NB4 (cell line): ENCODE measurements at regions not wholly inside any gene's neighbourhood (a gene's known extent, or its start where the extent isn't known, plus 50 kb on each side); places are given as distances from the start of the nearest gene placed in this dataset.

ENCODE experiments used
- DNase-seq: peaks from one replicate; pipeline ENCODE4 v3.0.0; 2010; ENCODE audit warnings: low read depth
- H3K4me3 ChIP-seq: one replicate; pipeline ENCODE4 v1.5.1; 2011; ENCODE audit warnings: mild to moderate bottlenecking, low read depth, low read length, moderate library complexity
- CTCF ChIP-seq: IDR thresholded peaks from one replicate; pipeline ENCODE4 v1.5.1; 2012; ENCODE audit warnings: low read depth, low read length
- MAX ChIP-seq: IDR thresholded peaks from 2 replicates; pipeline ENCODE4 v1.6.1; 2011; ENCODE audit warnings: low read depth, low read length
- MYC ChIP-seq: IDR thresholded peaks from 2 replicates; pipeline ENCODE4 v1.6.1; 2011; ENCODE audit warnings: low read depth, low read length
- POLR2A ChIP-seq: IDR thresholded peaks from 2 replicates; pipeline ENCODE4 v1.6.1; 2011; ENCODE audit warnings: mild to moderate bottlenecking; ENCODE audit not compliant: insufficient read length; ENCODE audit errors: extremely low read depth

GRCh38 chr12:72110937-72111650, 161.1 kb upstream of the TRHDE start:
- TF ChIP-seq POLR2A, result no peak
- no peak overlapping the region for H3K4me3 ChIP-seq
- no peak for DNase-seq

DNA sequence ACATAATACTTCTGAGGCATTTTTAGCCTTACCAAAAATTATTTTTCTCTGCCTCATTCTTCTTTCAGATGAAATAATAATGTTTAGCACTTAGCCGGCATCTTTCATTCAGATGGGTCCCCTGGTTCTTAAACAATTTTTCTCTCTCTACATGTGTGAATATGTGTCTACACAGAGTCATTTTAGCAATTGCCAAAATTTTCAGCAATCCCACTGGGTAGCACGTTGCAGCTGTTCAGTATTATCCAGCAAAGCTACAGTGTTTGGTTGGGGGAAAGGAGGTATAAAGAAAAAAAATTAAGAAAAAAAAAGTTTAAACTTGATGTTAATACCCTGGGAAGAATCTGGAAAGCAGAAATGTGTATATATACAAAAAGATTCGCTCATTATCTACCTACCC, 160.5 kb upstream of the TRHDE start:
- DNase-seq, result no peak
- H3K4me3 ChIP-seq, result no peak overlapping the region
- TF ChIP-seq MAX (no peak), CTCF (no peak), MYC (no peak), POLR2A (no peak)

- TF ChIP-seq CTCF, result no peak
- TF ChIP-seq MAX, result no peak
- TF ChIP-seq MYC, result no peak
- TF ChIP-seq POLR2A, result no peak
- DNase-seq, result peak; percentile 9
- H3K4me3 ChIP-seq, result no peak overlapping the region
These were observed 138.6 kb upstream of the TRHDE start for GRCh38 chr12:72133497-72134055.

DNA sequence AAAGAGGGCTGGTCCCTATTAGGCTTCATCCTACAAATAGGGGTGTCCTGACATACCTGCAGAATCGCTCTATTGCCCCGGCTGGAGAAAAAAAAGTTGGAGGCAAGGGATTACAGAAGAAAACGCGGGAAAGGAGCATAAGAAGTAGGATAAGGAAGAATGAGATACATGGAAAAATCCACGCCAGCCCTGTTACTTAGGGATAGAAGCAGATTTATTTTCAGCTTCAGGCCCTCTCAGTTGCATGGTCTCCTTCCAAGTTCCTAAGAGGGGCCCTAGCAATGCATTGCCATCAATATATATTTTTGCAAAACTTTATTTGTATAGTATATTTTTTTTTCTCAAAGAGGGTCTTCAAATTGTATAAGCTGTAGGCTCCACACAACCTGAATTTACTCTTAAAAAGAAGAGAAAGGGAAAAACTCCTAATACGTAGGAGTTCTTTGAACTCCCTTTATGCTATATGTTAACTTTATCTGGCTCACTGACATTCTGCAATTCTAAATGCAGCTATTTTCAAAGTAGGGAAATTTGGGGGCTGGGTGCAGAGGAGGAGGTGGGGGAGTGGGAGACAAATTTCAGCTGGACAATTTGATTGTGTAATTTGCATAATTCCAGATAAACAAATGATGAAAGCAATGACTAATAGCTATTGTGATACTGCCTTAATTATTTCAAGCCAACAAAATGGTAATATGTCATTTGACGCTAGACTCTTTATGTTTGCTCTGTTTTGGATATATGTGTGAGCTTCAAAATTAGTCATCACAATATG, 137.7 kb upstream of the TRHDE start:
- no peak overlapping the region for H3K4me3 ChIP-seq
- TF ChIP-seq MYC (no peak), CTCF (no peak), POLR2A (no peak), MAX (no peak)
- DNase-seq, result no peak

DNA sequence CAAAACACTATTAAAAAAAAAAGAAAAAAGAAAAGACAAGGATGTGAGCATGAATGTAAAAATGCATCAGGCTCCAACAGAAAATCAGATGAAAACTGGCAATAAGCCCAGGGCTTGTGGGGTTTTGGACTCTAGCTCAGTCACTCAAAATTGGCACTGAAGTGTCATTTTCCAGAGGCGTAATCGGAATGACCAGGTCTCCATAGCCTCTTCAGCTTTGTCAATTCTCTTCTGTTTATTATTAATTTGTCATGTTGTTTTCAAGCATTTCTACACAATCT, 137.2 kb upstream of the TRHDE start:
- no peak for DNase-seq
- TF ChIP-seq CTCF (no peak), MAX (no peak), POLR2A (no peak), MYC (no peak)
- no peak overlapping the region for H3K4me3 ChIP-seq

GRCh38 chr12:72136792-72137191, 135.4 kb upstream of the TRHDE start:
- DNase-seq, result no peak
- TF ChIP-seq MYC, result no peak
- TF ChIP-seq MAX, result no peak
- TF ChIP-seq CTCF, result no peak
- no peak for TF ChIP-seq POLR2A
- no peak overlapping the region for H3K4me3 ChIP-seq
